Suprapubic skin (tissue), 4 donors: ENCODE measurements at regions not wholly inside any gene's neighbourhood (a gene's known extent, or its start where the extent isn't known, plus 50 kb on each side); places are given as distances from the start of the nearest gene placed in this dataset.

Experiments used
- DNase-seq, 2 donors: peaks; one replicate each; pipeline ENCODE4 v3.0.0-alpha.2; 2019; ENCODE audit warnings: low spot score in 2 of 2
- H3K27ac ChIP-seq: fragments of 200-600 bp; sonication (generic); one replicate; pipeline ENCODE4 v1.5.1; 2019
- H3K27me3 ChIP-seq: fragments of 200-600 bp; sonication (generic); one replicate; pipeline ENCODE4 v1.5.1; 2019
- H3K36me3 ChIP-seq: fragments of 200-600 bp; sonication (generic); one replicate; pipeline ENCODE4 v1.5.1; 2019
- H3K4me1 ChIP-seq: fragments of 200-600 bp; sonication (generic); one replicate; pipeline ENCODE4 v1.5.1; 2019
- H3K4me3 ChIP-seq: fragments of 200-600 bp; sonication (generic); one replicate; pipeline ENCODE4 v1.5.1; 2019; ENCODE audit warnings: mild to moderate bottlenecking
- H3K9me3 ChIP-seq: fragments of 200-600 bp; sonication (generic); one replicate; pipeline ENCODE4 v1.5.1; 2019
- CTCF ChIP-seq, 2 donors: fragments of 200-600 bp in 1 of 2; fragments of 450-650 bp in 1 of 2; sonication (generic) in 1 of 2; IDR thresholded peaks; one replicate each; pipeline ENCODE4 v1.5.1; 2016 to 2019; ENCODE audit warnings: antibody characterized with exemption in 2 of 2, mild to moderate bottlenecking in 1 of 2, moderate library complexity in 1 of 2
- EP300 ChIP-seq: sonication (generic); formaldehyde crosslinking; IDR thresholded peaks from one replicate; pipeline ENCODE4 v1.6.1; 2017; ENCODE audit warnings: antibody characterized with exemption
- POLR2A ChIP-seq, 2 donors: fragments of 450-650 bp; IDR thresholded peaks; one replicate each; pipeline ENCODE4 v1.6.1; 2017; ENCODE audit warnings: antibody characterized with exemption in 2 of 2, mild to moderate bottlenecking in 2 of 2, moderate library complexity in 2 of 2
- POLR2AphosphoS5 ChIP-seq, 3 donors: sonication (generic); formaldehyde crosslinking; IDR thresholded peaks; one replicate each; pipeline ENCODE4 v1.6.1; 2017; ENCODE audit warnings: antibody characterized with exemption in 3 of 3
- WGBS: methylation state at CpG from one replicate; pipeline ENCODE4 v1.1.5; 2018; 5-methylcytosine and 5-hydroxymethylcytosine counted together

- no peak for TF ChIP-seq POLR2AphosphoS5 (IDR thresholded peaks at IDR 0.05)
- WGBS = 93% methylated on average over 2 of the region's 2 CpGs
These were observed 393.0 kb downstream of the FGF10 start for GRCh38 chr5:43996221-43996620.

GRCh38 chr5:43994352-43994708 is 391.4 kb downstream of the NNT start:
- no peak for TF ChIP-seq POLR2A (IDR thresholded peaks at IDR 0.05)
- TF ChIP-seq EP300 = no peak
- no peak for TF ChIP-seq POLR2AphosphoS5 (IDR thresholded peaks at IDR 0.05)
- TF ChIP-seq CTCF (IDR thresholded peaks at IDR 0.05) = no peak
- no peaks in the 10 kb centered on the region for H3K9me3 ChIP-seq
- no peaks in the 10 kb centered on the region for H3K4me1 ChIP-seq
- no peak for DNase-seq
- no peak overlapping the region for H3K27ac ChIP-seq
- H3K36me3 ChIP-seq = no peaks in the 10 kb centered on the region
- 83% methylated on average over 3 of the region's 3 CpGs for WGBS
- no peak overlapping the region for H3K4me3 ChIP-seq
- no peaks in the 10 kb centered on the region for H3K27me3 ChIP-seq

More at GRCh38 chr5:43996221-43996620, 393.0 kb downstream of the FGF10 start:
- Histone ChIP-seq H3K9me3 (no peaks in the 10 kb centered on the region), H3K4me3 (no peak overlapping the region), H3K27ac (no peak overlapping the region), H3K27me3 (no peaks in the 10 kb centered on the region), H3K36me3 (no peaks in the 10 kb centered on the region), H3K4me1 (no peaks in the 10 kb centered on the region)
- no peak for DNase-seq

GRCh38 chr5:43993634-43994351 is 390.8 kb downstream of the NNT start:
- DNase-seq = no peak
- Histone ChIP-seq H3K4me1 (no peaks in the 10 kb centered on the region), H3K4me3 (no peak overlapping the region), H3K27ac (no peak overlapping the region), H3K36me3 (no peaks in the 10 kb centered on the region), H3K27me3 (no peaks in the 10 kb centered on the region), H3K9me3 (no peaks in the 10 kb centered on the region)
- 81% methylated on average over 9 of the region's 9 CpGs for WGBS
- no peak for TF ChIP-seq CTCF (IDR thresholded peaks at IDR 0.05)
- no peak for TF ChIP-seq EP300
- no peak for TF ChIP-seq POLR2A (IDR thresholded peaks at IDR 0.05)
- no peak for TF ChIP-seq POLR2AphosphoS5 (IDR thresholded peaks at IDR 0.05)

- H3K9me3 ChIP-seq = no peaks in the 10 kb centered on the region
- no peak for TF ChIP-seq POLR2AphosphoS5 (IDR thresholded peaks at IDR 0.05)
- no peak for TF ChIP-seq POLR2A (IDR thresholded peaks at IDR 0.05)
- H3K27me3 ChIP-seq = no peaks in the 10 kb centered on the region
- H3K36me3 ChIP-seq = no peaks in the 10 kb centered on the region
- no peaks in the 10 kb centered on the region for H3K4me1 ChIP-seq
- no peak overlapping the region for H3K27ac ChIP-seq
- no peak overlapping the region for H3K4me3 ChIP-seq
- WGBS = 64% methylated on average over 3 of the region's 3 CpGs
- DNase-seq = no peak
These were observed 382.4 kb downstream of the NNT start for GRCh38 chr5:43985411-43985810.

GRCh38 chr5:43981556-43981955 is 378.6 kb downstream of the NNT start:
- 86% methylated on average over 4 of the region's 8 CpGs for WGBS
- no peaks in the 10 kb centered on the region for H3K9me3 ChIP-seq
- no peaks in the 10 kb centered on the region for H3K4me1 ChIP-seq
- H3K36me3 ChIP-seq = no peaks in the 10 kb centered on the region
- no peak for TF ChIP-seq POLR2AphosphoS5 (IDR thresholded peaks at IDR 0.05)
- no peak for TF ChIP-seq POLR2A (IDR thresholded peaks at IDR 0.05)
- TF ChIP-seq EP300 = no peak
- TF ChIP-seq CTCF (IDR thresholded peaks at IDR 0.05) = no peak
- no peaks in the 10 kb centered on the region for H3K27me3 ChIP-seq
- no peak overlapping the region for H3K27ac ChIP-seq
- no peak overlapping the region for H3K4me3 ChIP-seq
- DNase-seq = no peak

GRCh38 chr5:43973908-43974307 is 370.9 kb downstream of the NNT start:
- Histone ChIP-seq H3K4me1 (no peaks in the 10 kb centered on the region), H3K4me3 (no peak overlapping the region), H3K27me3 (no peaks in the 10 kb centered on the region), H3K36me3 (no peaks in the 10 kb centered on the region), H3K9me3 (no peaks in the 10 kb centered on the region), H3K27ac (no peak overlapping the region)
- DNase-seq = no peak
- TF ChIP-seq POLR2A (IDR thresholded peaks at IDR 0.05) = no peak
- no peak for TF ChIP-seq CTCF (IDR thresholded peaks at IDR 0.05)
- TF ChIP-seq POLR2AphosphoS5 (IDR thresholded peaks at IDR 0.05) = no peak
- no peak for TF ChIP-seq EP300
- 87% methylated on average over 2 of the region's 2 CpGs for WGBS
